HUES48 (cell line): ENCODE measurements at regions not wholly inside any gene's neighbourhood (a gene's known extent, or its start where the extent isn't known, plus 50 kb on each side); places are given as distances from the start of the nearest gene placed in this dataset.

Experiments
- H3K27ac ChIP-seq: one replicate; pipeline ENCODE4 v1.7.0; 2013; ENCODE audit warnings: low read depth, low read length, inconsistent platforms
- H3K27me3 ChIP-seq: 2 replicates; pipeline ENCODE4 v1.6.1; 2013; ENCODE audit warnings: mild to moderate bottlenecking, low read length; ENCODE audit not compliant: control insufficient read depth, insufficient read depth
- H3K36me3 ChIP-seq: 2 replicates; pipeline ENCODE4 v1.6.1; 2013; ENCODE audit warnings: low read length; ENCODE audit not compliant: control insufficient read depth, insufficient read depth
- H3K4me1 ChIP-seq: 2 replicates; pipeline ENCODE4 v1.6.1; 2013; ENCODE audit warnings: mild to moderate bottlenecking, low read length; ENCODE audit not compliant: control insufficient read depth, insufficient read depth
- H3K4me3 ChIP-seq: 2 replicates; pipeline ENCODE4 v1.5.1; 2013; ENCODE audit warnings: mild to moderate bottlenecking, low read depth, low read length
- H3K9ac ChIP-seq: 2 replicates; pipeline ENCODE4 v1.6.1; 2013; ENCODE audit warnings: mild to moderate bottlenecking, low read depth, low read length, moderate library complexity
- H3K9me3 ChIP-seq: 2 replicates; pipeline ENCODE4 v1.6.1; 2013; ENCODE audit warnings: low read length; ENCODE audit not compliant: control insufficient read depth, insufficient read depth

- H3K4me3 ChIP-seq, result no peak overlapping the region
- no peak overlapping the region for H3K27ac ChIP-seq
- no peaks in the 10 kb centered on the region for H3K36me3 ChIP-seq
- no peaks in the 10 kb centered on the region for H3K4me1 ChIP-seq
- H3K9ac ChIP-seq, result no peak overlapping the region
- no peaks in the 10 kb centered on the region for H3K9me3 ChIP-seq
- no peaks in the 10 kb centered on the region for H3K27me3 ChIP-seq
Measured at GRCh38 chr5:71839096-71839884, 120.2 kb downstream of the CARTPT start.

- Histone ChIP-seq H3K4me1 (no peaks in the 10 kb centered on the region), H3K27me3 (no peaks in the 10 kb centered on the region), H3K9me3 (no peaks in the 10 kb centered on the region), H3K36me3 (no peaks in the 10 kb centered on the region), H3K4me3 (no peak overlapping the region), H3K27ac (no peak overlapping the region), H3K9ac (no peak overlapping the region)
Measured at GRCh38 chr5:71841107-71841506, 122.0 kb downstream of the CARTPT start.

DNA sequence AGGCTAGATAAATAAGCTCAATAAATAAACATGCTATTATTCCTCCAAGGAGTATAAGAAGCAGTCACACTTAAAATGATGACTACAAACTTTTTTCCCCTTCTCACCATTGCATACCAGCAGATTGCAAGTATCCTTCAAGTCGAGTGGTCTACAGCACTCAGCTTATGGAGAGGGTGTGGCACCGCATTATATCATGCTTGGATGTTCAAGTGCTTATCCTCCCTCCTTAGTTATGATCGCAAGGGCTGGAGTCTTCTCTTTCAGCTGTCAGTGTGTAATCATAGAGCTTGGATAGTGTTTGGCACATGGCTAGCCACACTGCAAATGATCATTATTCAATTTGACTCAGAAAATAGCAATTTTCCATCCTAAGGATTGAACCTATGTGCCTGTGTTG is 124.0 kb downstream of the CARTPT start:
- H3K27ac ChIP-seq, result no peak overlapping the region

GRCh38 chr5:71844862-71845261 is 125.8 kb downstream of the CARTPT start:
- Histone ChIP-seq H3K4me3 (no peak overlapping the region), H3K9ac (no peak overlapping the region), H3K4me1 (no peaks in the 10 kb centered on the region), H3K9me3 (peaks cover 14% of the 10 kb centered on the region), H3K27ac (no peak overlapping the region), H3K27me3 (no peaks in the 10 kb centered on the region), H3K36me3 (no peaks in the 10 kb centered on the region)

More for the DNA sequence above, 124.0 kb downstream of the CARTPT start:
- H3K4me3 ChIP-seq, result no peak overlapping the region
- no peaks in the 10 kb centered on the region for H3K9me3 ChIP-seq
- no peaks in the 10 kb centered on the region for H3K36me3 ChIP-seq
- H3K27me3 ChIP-seq, result no peaks in the 10 kb centered on the region
- no peak overlapping the region for H3K9ac ChIP-seq
- no peaks in the 10 kb centered on the region for H3K4me1 ChIP-seq

GRCh38 chr5:71859515-71859914 is 140.4 kb downstream of the CARTPT start:
- Histone ChIP-seq H3K27me3 (no peaks in the 10 kb centered on the region), H3K9ac (no peak overlapping the region), H3K4me1 (peaks cover 8% of the 10 kb centered on the region), H3K4me3 (no peak overlapping the region), H3K27ac (no peak overlapping the region), H3K36me3 (no peaks in the 10 kb centered on the region), H3K9me3 (peaks cover 5% of the 10 kb centered on the region; the same call in 1 of the 2 replicates)

GRCh38 chr5:71860048-71860447 is 141.0 kb downstream of the CARTPT start:
- Histone ChIP-seq H3K4me3 (no peak overlapping the region), H3K27me3 (no peaks in the 10 kb centered on the region), H3K4me1 (peaks cover 8% of the 10 kb centered on the region), H3K27ac (no peak overlapping the region), H3K9me3 (peaks cover 5% of the 10 kb centered on the region; the same call in 1 of the 2 replicates), H3K36me3 (no peaks in the 10 kb centered on the region), H3K9ac (no peak overlapping the region)

DNA sequence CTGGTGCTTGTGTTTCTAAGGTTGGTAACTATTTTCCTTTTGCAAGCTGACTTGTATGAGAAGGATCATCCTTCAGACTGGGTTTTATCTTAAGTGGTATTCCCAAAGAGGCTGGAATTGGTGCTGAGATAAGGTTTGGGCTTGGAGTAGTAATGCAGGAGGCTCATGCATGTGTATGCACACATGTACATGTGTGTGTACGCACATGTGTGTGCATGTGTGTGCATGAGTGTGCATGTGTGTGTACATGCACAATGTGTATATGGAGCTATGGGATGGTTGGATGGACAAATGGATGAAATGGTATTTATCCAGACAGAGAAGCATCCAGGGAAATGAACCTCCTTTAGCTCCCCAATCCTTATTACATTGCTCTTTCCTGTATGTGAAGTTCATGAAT is 142.6 kb downstream of the CARTPT start:
- Histone ChIP-seq H3K9me3 (no peaks in the 10 kb centered on the region), H3K4me1 (peaks cover 8% of the 10 kb centered on the region), H3K9ac (no peak overlapping the region), H3K4me3 (no peak overlapping the region), H3K36me3 (no peaks in the 10 kb centered on the region), H3K27me3 (no peaks in the 10 kb centered on the region), H3K27ac (no peak overlapping the region)

- H3K4me3 ChIP-seq, result no peak overlapping the region
- no peak overlapping the region for H3K27ac ChIP-seq
- no peaks in the 10 kb centered on the region for H3K27me3 ChIP-seq
- H3K36me3 ChIP-seq, result no peaks in the 10 kb centered on the region
- H3K9ac ChIP-seq, result no peak overlapping the region
- H3K4me1 ChIP-seq, result peaks cover 8% of the 10 kb centered on the region
- H3K9me3 ChIP-seq, result no peaks in the 10 kb centered on the region
Measured at GRCh38 chr5:71862087-71862486, 143.0 kb downstream of the CARTPT start.

DNA sequence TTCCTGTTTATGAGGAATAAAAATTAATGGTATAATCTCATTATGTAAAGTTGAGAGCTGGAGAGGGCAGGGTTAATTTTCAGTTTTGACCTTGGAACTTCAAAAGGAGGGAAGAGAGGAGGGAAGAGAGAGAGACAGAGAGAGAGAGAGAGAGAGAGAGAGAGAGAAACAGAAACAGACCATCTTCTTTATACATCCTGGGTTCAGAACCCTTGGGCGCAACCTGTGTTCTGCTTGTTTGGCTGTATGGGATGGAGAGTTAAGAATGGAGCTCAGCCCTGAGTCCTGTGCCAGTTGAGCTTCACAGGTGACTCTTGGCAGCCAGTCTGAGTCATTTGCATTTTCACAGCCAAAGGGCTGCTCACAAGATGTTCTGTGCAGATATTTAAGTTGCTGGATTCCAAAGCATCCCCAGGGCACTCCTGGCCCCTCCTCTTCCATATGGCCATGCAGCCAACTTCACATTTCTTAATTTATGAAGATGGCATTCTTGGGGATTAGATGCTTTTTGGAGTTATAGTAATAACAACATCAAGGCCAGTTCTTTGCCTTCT is 143.5 kb downstream of the CARTPT start:
- H3K4me3 ChIP-seq, result no peak overlapping the region
- no peaks in the 10 kb centered on the region for H3K9me3 ChIP-seq
- peaks cover 8% of the 10 kb centered on the region for H3K4me1 ChIP-seq
- no peaks in the 10 kb centered on the region for H3K36me3 ChIP-seq
- H3K27ac ChIP-seq, result no peak overlapping the region
- no peaks in the 10 kb centered on the region for H3K27me3 ChIP-seq
- no peak overlapping the region for H3K9ac ChIP-seq

- H3K27ac ChIP-seq, result no peak overlapping the region
Measured at GRCh38 chr5:71864730-71865601, 145.9 kb downstream of the CARTPT start.

More at GRCh38 chr5:71864730-71865601, 145.9 kb downstream of the CARTPT start:
- no peak overlapping the region for H3K4me3 ChIP-seq
- peaks cover 3% of the 10 kb centered on the region for H3K4me1 ChIP-seq
- H3K9me3 ChIP-seq, result no peaks in the 10 kb centered on the region
- H3K27me3 ChIP-seq, result no peaks in the 10 kb centered on the region
- H3K9ac ChIP-seq, result no peak overlapping the region
- no peaks in the 10 kb centered on the region for H3K36me3 ChIP-seq
